Loucy (cell line): ENCODE measurements at regions not wholly inside any gene's neighbourhood (a gene's known extent, or its start where the extent isn't known, plus 50 kb on each side); places are given as distances from the start of the nearest gene placed in this dataset.

Source experiments
- H2AFZ ChIP-seq: fragments of 200-600 bp; sonication (generic); 2 replicates; pipeline ENCODE4 v1.6.0; 2016; ENCODE audit warnings: antibody characterized with exemption, mild to moderate bottlenecking, low read length, moderate library complexity
- H3F3A ChIP-seq: fragments of 200-600 bp; 2 replicates; pipeline ENCODE4 v1.6.0; 2016; ENCODE audit warnings: antibody characterized with exemption, low read depth, mild to moderate bottlenecking
- H3K27me3 ChIP-seq: fragments of 200-600 bp; sonication (generic); 2 replicates; pipeline ENCODE4 v1.6.1; 2014; ENCODE audit warnings: low read length, mild to moderate bottlenecking; ENCODE audit not compliant: insufficient read depth, poor library complexity, severe bottlenecking
- H3K36me3 ChIP-seq: fragments of 200-600 bp; sonication (generic); 2 replicates; pipeline ENCODE4 v1.6.1; 2016; ENCODE audit warnings: low read length; ENCODE audit not compliant: insufficient read depth
- H3K4me1 ChIP-seq: fragments of 200-600 bp; sonication (generic); 2 replicates; pipeline ENCODE4 v1.5.1; 2014; ENCODE audit warnings: low read length, mild to moderate bottlenecking; ENCODE audit not compliant: insufficient read depth, poor library complexity, severe bottlenecking
- H3K4me2 ChIP-seq: fragments of 200-600 bp; sonication (generic); 2 replicates; pipeline ENCODE4 v1.6.0; 2014; ENCODE audit warnings: antibody characterized with exemption, low read length, low read depth, mild to moderate bottlenecking; ENCODE audit not compliant: poor library complexity, severe bottlenecking
- H3K4me3 ChIP-seq: fragments of 200-600 bp; sonication (generic); 2 replicates; pipeline ENCODE4 v1.5.1; 2014; ENCODE audit warnings: low read length, mild to moderate bottlenecking, mixed read lengths; ENCODE audit not compliant: poor library complexity, severe bottlenecking
- H3K79me2 ChIP-seq: fragments of 200-600 bp; sonication (generic); 2 replicates; pipeline ENCODE4 v1.6.1; 2014; ENCODE audit warnings: low read length; ENCODE audit not compliant: insufficient read depth
- H3K9ac ChIP-seq: fragments of 200-600 bp; sonication (generic); 2 replicates; pipeline ENCODE4 v1.6.0; 2014; ENCODE audit warnings: mild to moderate bottlenecking, low read depth, low read length, moderate library complexity; ENCODE audit not compliant: poor library complexity, severe bottlenecking
- H3K9me2 ChIP-seq: fragments of 200-600 bp; sonication (generic); replicated peaks from 2 replicates; pipeline ENCODE4 v1.6.1; 2016; ENCODE audit warnings: low read depth, low read length, mixed read lengths
- H3K9me3 ChIP-seq: fragments of 200-600 bp; sonication (generic); 2 replicates; pipeline ENCODE4 v1.6.1; 2014; ENCODE audit warnings: mild to moderate bottlenecking, antibody characterized with exemption, low read length, low read depth; ENCODE audit not compliant: insufficient read depth
- H4K20me1 ChIP-seq: fragments of 200-600 bp; sonication (generic); 2 replicates; pipeline ENCODE4 v1.6.0; 2014; ENCODE audit warnings: antibody characterized with exemption, low read length, mild to moderate bottlenecking; ENCODE audit not compliant: insufficient read depth, poor library complexity, severe bottlenecking
- CTCF ChIP-seq: fragments of 200-600 bp; sonication (generic); conservative IDR thresholded peaks from 2 replicates; pipeline ENCODE4 v1.5.1; 2014; ENCODE audit warnings: mild to moderate bottlenecking, antibody characterized with exemption, low read length
- EZH2phosphoT487 ChIP-seq: fragments of 200-600 bp; IDR thresholded peaks from 2 replicates; pipeline ENCODE4 v1.6.1; 2018; ENCODE audit warnings: antibody characterized with exemption, mild to moderate bottlenecking, moderate library complexity, borderline replicate concordance

- Histone ChIP-seq H3K36me3 (no peaks in the 10 kb centered on the region), H3K79me2 (no peaks in the 10 kb centered on the region), H3K27me3 (no peaks in the 10 kb centered on the region), H3K9me3 (peaks cover 3% of the 10 kb centered on the region; the same call in 1 of the 2 replicates), H3K4me1 (no peaks in the 10 kb centered on the region), H3K9me2 (no peaks in the 10 kb centered on the region), H4K20me1 (no peaks in the 10 kb centered on the region), H2AFZ (no peak overlapping the region), H3K9ac (no peak overlapping the region), H3K4me2 (no peak overlapping the region), H3K4me3 (no peak overlapping the region), H3F3A (no peaks in the 10 kb centered on the region)
- TF ChIP-seq CTCF, result no peak
- TF ChIP-seq EZH2phosphoT487, result no peak
Observed at GRCh38 chr10:18984531-18984930, 64.1 kb upstream of the MALRD1 start.

- no peaks in the 10 kb centered on the region for H3K36me3 ChIP-seq
- no peak overlapping the region for H3K4me3 ChIP-seq
- H3K27me3 ChIP-seq, result no peaks in the 10 kb centered on the region
- no peak overlapping the region for H3K4me2 ChIP-seq
- no peak overlapping the region for H2AFZ ChIP-seq
- H3K79me2 ChIP-seq, result no peaks in the 10 kb centered on the region
- H3K9ac ChIP-seq, result no peak overlapping the region
- no peaks in the 10 kb centered on the region for H3K9me2 ChIP-seq
- H3K9me3 ChIP-seq, result peaks cover 3% of the 10 kb centered on the region; the same call in 1 of the 2 replicates
- TF ChIP-seq CTCF, result no peak
- TF ChIP-seq EZH2phosphoT487, result no peak
- H4K20me1 ChIP-seq, result no peaks in the 10 kb centered on the region
- H3F3A ChIP-seq, result no peaks in the 10 kb centered on the region
- H3K4me1 ChIP-seq, result no peaks in the 10 kb centered on the region
Observed at GRCh38 chr10:18988338-18988737, 60.3 kb upstream of the MALRD1 start.
